Right atrium auricular region (tissue), 2 donors: ENCODE measurements at regions not wholly inside any gene's neighbourhood (a gene's known extent, or its start where the extent isn't known, plus 50 kb on each side); places are given as distances from the start of the nearest gene placed in this dataset.

Experiments used
- DNase-seq: peaks from one replicate; pipeline ENCODE4 v3.0.0-alpha.2; 2019; ENCODE audit warnings: low spot score
- H3K27ac ChIP-seq, 2 donors: fragments of 200-600 bp; sonication (generic); 1 replicate in 1 of 2; 2 replicates in 1 of 2; pipeline ENCODE4 v1.5.1; 2016 to 2019
- H3K27me3 ChIP-seq, 2 donors: fragments of 200-600 bp; sonication (generic); one replicate each; pipeline versions ENCODE4 v1.5.1 to v1.6.0; 2017 to 2019
- H3K36me3 ChIP-seq: fragments of 200-600 bp; sonication (generic); one replicate; pipeline ENCODE4 v1.5.1; 2016
- H3K4me1 ChIP-seq, 2 donors: fragments of 200-600 bp; sonication (generic); one replicate each; pipeline versions ENCODE4 v1.5.1 to v1.6.0; 2017 to 2019
- H3K4me3 ChIP-seq, 2 donors: fragments of 200-600 bp; sonication (generic); 1 replicate in 1 of 2; 2 replicates in 1 of 2; pipeline ENCODE4 v1.5.1; 2017 to 2019; ENCODE audit warnings: mild to moderate bottlenecking in 1 of 2, moderate library complexity in 1 of 2
- H3K9me3 ChIP-seq, 2 donors: fragments of 200-600 bp; sonication (generic); one replicate each; pipeline ENCODE4 v1.5.1; 2019
- CTCF ChIP-seq, 2 donors: fragments of 200-600 bp; sonication (generic); IDR thresholded peaks; one replicate each; pipeline ENCODE4 v1.5.1; 2019; ENCODE audit warnings: antibody characterized with exemption in 2 of 2

- no peak for TF ChIP-seq CTCF (IDR thresholded peaks at IDR 0.05)
- no peak overlapping the region for H3K4me3 ChIP-seq
- no peaks in the 10 kb centered on the region for H3K27me3 ChIP-seq
- DNase-seq = no peak
- no peaks in the 10 kb centered on the region for H3K4me1 ChIP-seq
- H3K27ac ChIP-seq = no peak overlapping the region
- H3K36me3 ChIP-seq = no peaks in the 10 kb centered on the region
- H3K9me3 ChIP-seq = peaks cover 0 to 9% of the 10 kb centered on the region in 2 donors
Observed at GRCh38 chr16:65876624-65877023, 489.9 kb upstream of the CDH5 start.

- H3K9me3 ChIP-seq = peaks cover 0 to 8% of the 10 kb centered on the region in 2 donors
- no peak overlapping the region for H3K27ac ChIP-seq
- DNase-seq = no peak
- H3K36me3 ChIP-seq = no peaks in the 10 kb centered on the region
- H3K4me1 ChIP-seq = no peaks in the 10 kb centered on the region
- no peak overlapping the region for H3K4me3 ChIP-seq
- no peaks in the 10 kb centered on the region for H3K27me3 ChIP-seq
- no peak for TF ChIP-seq CTCF (IDR thresholded peaks at IDR 0.05)
Observed at GRCh38 chr16:65876056-65876408, 490.5 kb upstream of the CDH5 start.

- TF ChIP-seq CTCF (IDR thresholded peaks at IDR 0.05) = no peak
- no peaks in the 10 kb centered on the region for H3K27me3 ChIP-seq
- H3K27ac ChIP-seq = no peak overlapping the region
- DNase-seq = no peak
- no peaks in the 10 kb centered on the region for H3K4me1 ChIP-seq
- no peaks in the 10 kb centered on the region for H3K36me3 ChIP-seq
- H3K9me3 ChIP-seq = peaks cover 0 to 3% of the 10 kb centered on the region in 2 donors
- H3K4me3 ChIP-seq = no peak overlapping the region
Observed at GRCh38 chr16:65875381-65876055, 491.0 kb upstream of the CDH5 start.

- no peak overlapping the region for H3K4me3 ChIP-seq
- H3K27ac ChIP-seq = no peak overlapping the region
- no peaks in the 10 kb centered on the region for H3K36me3 ChIP-seq
- no peak for TF ChIP-seq CTCF (IDR thresholded peaks at IDR 0.05)
- no peaks in the 10 kb centered on the region for H3K4me1 ChIP-seq
- H3K27me3 ChIP-seq = no peaks in the 10 kb centered on the region
- DNase-seq = no peak
- peaks cover 0 to 4% of the 10 kb centered on the region in 2 donors for H3K9me3 ChIP-seq
Observed at GRCh38 chr16:65869261-65869660, 497.2 kb upstream of the CDH5 start.

- Histone ChIP-seq H3K4me1 (no peaks in the 10 kb centered on the region), H3K27ac (no peak overlapping the region), H3K27me3 (no peaks in the 10 kb centered on the region), H3K36me3 (no peaks in the 10 kb centered on the region), H3K4me3 (no peak overlapping the region), H3K9me3 (peaks cover 0 to 8% of the 10 kb centered on the region in 2 donors)
- TF ChIP-seq CTCF (IDR thresholded peaks at IDR 0.05) = no peak
- no peak for DNase-seq
Observed at GRCh38 chr16:65867276-65867960, 499.1 kb upstream of the CDH5 start.
